ENCODE measurements at regions not wholly inside any gene's neighbourhood (a gene's known extent, or its start where the extent isn't known, plus 50 kb on each side); places are given as distances from the start of the nearest gene placed in this dataset.
"Not testable (repeated sequence)": the region's sequence is repeated elsewhere in the genome, so short reads cannot be mapped to it uniquely, and the experiment has no call there.

GRCh38 chr2:56912490-56912889 is 728.7 kb downstream of the CCDC85A start:
- no peak for DNase-seq
- no peaks in the 10 kb centered on the region for H3K36me3 ChIP-seq
- no peaks in the 10 kb centered on the region for H3K9me3 ChIP-seq
- H3K27me3 ChIP-seq = no peaks in the 10 kb centered on the region
- H3K4me3 ChIP-seq = no peak overlapping the region

- Histone ChIP-seq H3K27me3 (no peaks in the 10 kb centered on the region), H3K36me3 (no peaks in the 10 kb centered on the region), H3K9me3 (no peaks in the 10 kb centered on the region), H3K4me3 (no peak overlapping the region)
- DNase-seq = no peak
Observed at GRCh38 chr2:56918790-56919189, 735.0 kb downstream of the CCDC85A start.

DNA sequence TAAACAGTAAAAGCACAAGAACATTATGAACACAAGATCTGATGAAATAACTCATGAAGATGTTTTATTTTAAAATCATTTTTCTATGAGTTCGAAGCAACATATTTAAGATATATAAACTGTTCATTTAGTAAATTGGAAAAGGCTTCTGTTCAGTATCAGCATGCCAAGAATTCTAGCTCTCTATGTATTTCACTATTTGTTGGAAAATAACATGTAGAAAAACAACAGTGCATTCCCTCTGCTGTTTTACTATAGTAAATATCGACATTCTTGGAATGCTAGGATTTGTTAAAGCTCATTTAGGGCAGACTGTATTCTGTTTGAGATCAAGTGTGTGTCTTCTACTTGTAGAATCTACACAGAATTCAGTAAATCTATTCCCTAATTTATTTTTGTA is 750.2 kb downstream of the CCDC85A start:
- Histone ChIP-seq H3K27me3 (no peaks in the 10 kb centered on the region), H3K36me3 (no peaks in the 10 kb centered on the region), H3K9me3 (no peaks in the 10 kb centered on the region), H3K4me3 (no peak overlapping the region)
- DNase-seq = no peak

DNA sequence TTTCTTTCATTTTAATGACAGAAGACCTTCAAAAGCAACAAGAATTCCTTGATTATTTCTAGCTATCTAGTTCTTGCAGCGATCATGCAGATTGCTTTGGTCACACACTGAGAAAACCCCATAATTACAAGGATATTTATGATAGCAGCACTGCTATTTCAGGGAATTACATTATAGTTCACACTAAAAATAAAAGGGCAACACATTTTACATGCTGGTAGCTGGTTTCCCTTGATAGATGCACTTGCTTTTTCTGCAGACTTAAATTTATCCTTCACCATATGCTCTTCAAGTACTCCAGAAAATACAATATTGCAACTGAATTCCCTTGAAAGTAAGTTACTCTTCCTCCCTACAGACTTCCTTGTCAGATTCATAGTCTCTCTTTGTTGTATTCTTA is 751.1 kb downstream of the CCDC85A start:
- DNase-seq = no peak
- H3K9me3 ChIP-seq = no peaks in the 10 kb centered on the region
- H3K27me3 ChIP-seq = no peaks in the 10 kb centered on the region
- no peaks in the 10 kb centered on the region for H3K36me3 ChIP-seq
- no peak overlapping the region for H3K4me3 ChIP-seq

- no peak for DNase-seq
- Histone ChIP-seq H3K9me3 (no peaks in the 10 kb centered on the region), H3K4me3 (no peak overlapping the region), H3K36me3 (no peaks in the 10 kb centered on the region), H3K27me3 (no peaks in the 10 kb centered on the region)
Observed at GRCh38 chr2:56940054-56940453, 756.3 kb downstream of the CCDC85A start.

DNA sequence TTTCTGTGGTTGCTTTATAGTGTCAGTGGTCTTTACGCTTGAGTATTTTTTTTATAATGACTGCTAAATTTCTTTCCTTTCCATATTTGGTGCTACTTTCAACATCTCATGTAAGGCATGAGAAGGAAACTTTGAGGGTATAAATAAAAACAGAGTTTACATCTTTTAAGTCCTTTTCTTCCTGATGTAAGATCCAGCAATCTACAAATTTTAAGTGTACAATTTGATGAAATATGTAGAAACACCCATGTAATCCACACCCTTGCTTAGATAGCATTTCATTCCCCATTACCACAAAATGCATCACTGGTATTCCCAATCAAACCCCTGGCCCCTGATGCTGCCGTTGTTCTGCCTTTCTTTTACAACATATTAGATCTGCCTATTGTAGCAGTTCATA is 769.1 kb downstream of the CCDC85A start:
- H3K4me3 ChIP-seq = no peak overlapping the region
- H3K9me3 ChIP-seq = no peaks in the 10 kb centered on the region; the same call in 1 of the 2 replicates
- no peak for DNase-seq
- H3K27me3 ChIP-seq = no peaks in the 10 kb centered on the region
- H3K36me3 ChIP-seq = no peaks in the 10 kb centered on the region

DNA sequence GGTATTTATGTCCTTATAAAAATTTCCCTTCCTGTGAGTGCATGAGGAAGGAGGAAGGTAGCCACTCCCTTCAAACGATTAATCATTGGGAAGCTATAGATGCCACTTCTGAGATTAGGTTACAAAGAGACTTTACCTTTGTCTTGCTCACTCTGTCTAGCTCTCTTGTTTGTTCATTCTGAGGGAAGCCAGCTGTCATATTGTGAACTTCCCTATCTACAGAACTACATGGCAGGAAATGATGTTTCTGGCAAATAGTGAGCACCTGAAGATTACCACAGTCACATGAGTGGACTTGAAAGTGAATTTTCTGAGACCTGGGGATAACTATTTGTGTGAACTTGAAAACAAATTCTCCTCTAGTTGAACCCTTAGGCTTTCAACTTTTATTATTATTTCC is 776.8 kb downstream of the CCDC85A start:
- Histone ChIP-seq H3K36me3 (no peaks in the 10 kb centered on the region), H3K4me3 (no peak overlapping the region), H3K27me3 (no peaks in the 10 kb centered on the region), H3K9me3 (no peaks in the 10 kb centered on the region; the same call in 1 of the 2 replicates)
- no peak for DNase-seq

DNA sequence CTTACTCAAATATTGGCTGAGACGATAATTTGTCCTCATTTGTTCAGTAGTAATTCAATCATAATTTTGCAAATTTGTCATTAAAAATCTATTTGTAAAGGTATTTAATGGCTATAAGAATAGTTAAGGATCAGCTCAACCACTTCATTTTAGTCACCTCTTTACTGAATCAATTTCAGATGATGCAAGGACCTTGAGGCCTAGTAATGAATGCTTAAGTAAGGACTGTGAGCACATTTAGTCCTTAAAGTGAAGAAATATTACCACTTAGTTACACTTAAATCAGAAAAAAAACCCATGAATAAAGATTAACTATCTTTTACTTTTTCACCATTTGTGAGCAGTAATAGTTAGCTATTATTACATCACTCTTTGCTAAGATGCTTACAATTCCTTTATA is 778.9 kb downstream of the CCDC85A start:
- no peak overlapping the region for H3K4me3 ChIP-seq
- DNase-seq = no peak
- no peaks in the 10 kb centered on the region for H3K36me3 ChIP-seq
- no peaks in the 10 kb centered on the region for H3K9me3 ChIP-seq
- H3K27me3 ChIP-seq = no peaks in the 10 kb centered on the region

DNA sequence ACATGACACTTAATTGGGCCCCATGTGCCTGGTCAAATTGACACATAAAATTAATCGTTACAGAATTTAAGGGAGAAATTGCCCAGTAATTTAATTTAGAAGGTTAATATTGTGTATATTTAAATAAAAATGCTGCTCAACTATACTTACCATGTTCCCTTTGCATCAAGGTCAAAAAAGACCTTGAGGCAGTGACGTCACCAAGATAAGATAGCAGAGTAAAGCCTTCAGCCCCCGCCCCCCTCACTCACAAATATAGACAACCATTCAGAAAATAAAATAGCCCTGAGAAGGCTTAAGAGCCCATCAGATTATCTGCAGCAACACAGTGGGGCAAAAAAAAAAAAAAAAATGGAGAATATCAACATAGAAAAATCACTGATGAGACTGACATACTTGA is 785.7 kb downstream of the CCDC85A start:
- Histone ChIP-seq H3K36me3 (no peaks in the 10 kb centered on the region), H3K9me3 (no peaks in the 10 kb centered on the region), H3K4me3 (no peak overlapping the region), H3K27me3 (no peaks in the 10 kb centered on the region; the same call in 1 of the 2 replicates)
- no peak for DNase-seq

DNA sequence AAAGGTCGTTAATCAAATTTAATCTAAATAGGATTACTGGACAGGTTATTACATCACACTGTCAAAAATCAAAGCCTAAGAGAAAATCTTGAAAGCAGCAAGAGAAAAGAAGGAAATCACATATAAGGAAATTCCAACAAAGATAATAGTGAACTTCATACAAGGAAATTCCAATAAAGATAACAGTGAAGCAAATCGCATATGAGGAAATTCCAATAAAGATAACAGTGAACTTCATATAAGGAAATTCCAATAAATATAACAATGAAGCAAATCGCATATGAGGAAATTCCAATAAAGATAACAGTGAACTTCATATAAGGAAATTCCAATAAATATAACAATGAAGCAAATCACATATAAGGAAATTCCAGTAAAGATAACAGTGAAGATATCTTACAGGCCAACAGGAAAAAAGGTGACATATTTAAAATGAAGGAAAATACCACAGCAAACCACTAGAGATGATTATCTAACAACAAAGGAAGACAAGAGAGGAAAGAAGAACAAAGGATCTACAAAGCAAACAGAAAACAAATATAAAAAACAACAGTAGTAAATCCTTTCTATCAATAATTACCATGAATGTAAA is 787.7 kb downstream of the CCDC85A start:
- Histone ChIP-seq H3K9me3 (no peaks in the 10 kb centered on the region), H3K36me3 (no peaks in the 10 kb centered on the region), H3K27me3 (no peaks in the 10 kb centered on the region; the same call in 1 of the 2 replicates), H3K4me3 (no peak overlapping the region)
- DNase-seq = no peak

- H3K9me3 ChIP-seq = no peaks in the 10 kb centered on the region
- H3K27me3 ChIP-seq = no peaks in the 10 kb centered on the region
- no peak for DNase-seq
- H3K4me3 ChIP-seq = no peak overlapping the region
- H3K36me3 ChIP-seq = no peaks in the 10 kb centered on the region
Observed at GRCh38 chr2:56981554-56981953, 797.8 kb downstream of the CCDC85A start.

DNA sequence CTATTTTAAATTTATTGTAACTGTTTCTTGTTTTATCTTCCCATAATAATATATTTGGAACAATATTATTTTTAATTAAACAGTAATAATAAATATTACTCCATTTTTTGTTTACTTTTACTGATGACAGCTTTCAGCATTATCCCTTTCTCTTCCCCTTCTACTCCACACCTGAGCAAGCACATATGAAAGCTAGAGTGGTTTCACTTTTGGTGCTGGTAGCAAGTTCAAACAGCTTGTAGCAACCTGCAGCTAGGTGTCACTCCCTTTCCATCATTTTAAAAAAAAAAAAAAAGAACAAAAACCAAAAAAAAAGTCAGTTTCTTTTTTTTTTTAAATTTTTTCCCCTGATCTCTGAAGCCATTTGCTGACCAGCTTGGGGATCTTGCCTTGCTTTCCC is 801.8 kb downstream of the CCDC85A start:
- Histone ChIP-seq H3K9me3 (no peaks in the 10 kb centered on the region), H3K27me3 (no peaks in the 10 kb centered on the region), H3K4me3 (no peak overlapping the region), H3K36me3 (no peaks in the 10 kb centered on the region)
- no peak for DNase-seq

GRCh38 chr2:57022496-57022895 is 838.7 kb downstream of the CCDC85A start:
- no peak for DNase-seq
- H3K36me3 ChIP-seq = no peaks in the 10 kb centered on the region
- no peak overlapping the region for H3K4me3 ChIP-seq

GRCh38 chr2:57044931-57045635 is 861.3 kb downstream of the CCDC85A start:
- no peak for DNase-seq
- Histone ChIP-seq H3K9me3 (no peaks in the 10 kb centered on the region), H3K4me3 (no peak overlapping the region), H3K36me3 (no peaks in the 10 kb centered on the region), H3K27me3 (no peaks in the 10 kb centered on the region)

More at GRCh38 chr2:57022496-57022895, 838.7 kb downstream of the CCDC85A start:
- no peaks in the 10 kb centered on the region for H3K9me3 ChIP-seq
- H3K27me3 ChIP-seq = no peaks in the 10 kb centered on the region

- no peaks in the 10 kb centered on the region for H3K36me3 ChIP-seq
Observed at GRCh38 chr2:57049273-57049672, 865.5 kb downstream of the CCDC85A start.

GRCh38 chr2:57050007-57050406 is 866.2 kb downstream of the CCDC85A start:
- DNase-seq = no peak
- Histone ChIP-seq H3K27me3 (no peaks in the 10 kb centered on the region), H3K9me3 (no peaks in the 10 kb centered on the region), H3K36me3 (no peaks in the 10 kb centered on the region), H3K4me3 (no peak overlapping the region)

More at GRCh38 chr2:57049273-57049672, 865.5 kb downstream of the CCDC85A start:
- Histone ChIP-seq H3K27me3 (no peaks in the 10 kb centered on the region), H3K9me3 (no peaks in the 10 kb centered on the region), H3K4me3 (no peak overlapping the region)
- no peak for DNase-seq

DNA sequence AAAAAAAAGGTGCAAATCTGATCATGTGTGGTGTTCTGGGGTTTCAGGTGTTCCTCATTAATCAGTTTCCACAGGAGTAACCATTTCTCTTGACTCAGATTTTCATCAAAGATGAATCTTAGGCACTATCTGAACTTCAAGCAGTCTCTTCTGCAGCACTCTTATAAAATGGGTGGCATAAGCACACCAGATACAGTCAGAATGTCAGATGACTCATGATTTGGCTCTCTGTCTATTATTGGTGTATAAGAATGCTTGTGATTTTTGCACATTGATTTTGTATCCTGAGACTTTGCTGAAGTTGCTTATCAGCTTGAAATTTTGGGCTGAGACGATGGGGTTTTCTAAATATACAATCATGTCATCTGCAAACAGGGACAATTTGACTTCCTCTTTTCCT is 882.5 kb downstream of the CCDC85A start:
- not testable (repeated sequence) for H3K4me3 ChIP-seq, H3K9me3 ChIP-seq, H3K27me3 ChIP-seq, H3K36me3 ChIP-seq, DNase-seq

DNA sequence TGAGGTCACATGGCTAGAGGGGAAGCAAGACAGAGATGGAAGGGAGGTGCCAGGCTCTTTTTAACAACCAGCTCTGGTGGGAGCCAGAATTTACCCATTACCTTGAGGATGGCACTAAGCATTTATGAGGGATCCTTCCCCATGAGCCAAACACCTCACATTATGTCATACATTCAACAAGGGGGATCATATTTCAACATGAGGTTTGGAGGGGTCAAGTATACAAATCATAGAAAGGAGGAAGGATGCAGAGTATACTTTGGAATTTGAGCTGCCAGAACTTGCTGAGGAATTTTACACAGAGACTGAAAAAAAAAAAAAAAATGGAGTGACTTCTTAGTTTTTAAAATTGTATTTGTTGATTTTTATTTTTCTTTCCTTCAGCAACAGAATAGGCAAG is 891.4 kb downstream of the CCDC85A start:
- Histone ChIP-seq H3K4me3 (no peak overlapping the region), H3K27me3 (no peaks in the 10 kb centered on the region), H3K36me3 (no peaks in the 10 kb centered on the region), H3K9me3 (no peaks in the 10 kb centered on the region)
- DNase-seq = no peak

Data from MG63 (cell line).